HepG2 (cell line): ENCODE measurements at regions not wholly inside any gene's neighbourhood (a gene's known extent, or its start where the extent isn't known, plus 50 kb on each side); places are given as distances from the start of the nearest gene placed in this dataset.

Source experiments
- ATAC-seq: fragments of 200-7000 bp; cut with Tn5 transposase; 3 replicates; pipeline ENCODE4 v1.9.1; 2020; ENCODE audit warnings: mild to moderate bottlenecking, moderate library complexity
- BruUV-seq: library from RNA; stranded (reverse); fragments of 400-500 nt; replicated peaks from 2 replicates; lab custom pipeline; 2021; lab: Mats Ljungman, UMichigan
- CTCF ChIA-PET: fragments of 300-600 bp; formaldehyde crosslinking; extraction: SDS; loops from one replicate; lab custom pipeline; 2021; ENCODE audit warnings: low total read pairs, inconsistent platforms, low intra/inter-chr PET ratio; lab: Yijun Ruan, JAX
- POLR2A ChIA-PET: fragments of 350-600 bp; sonication (Branson Sonifier 250); formaldehyde crosslinking; loops from one replicate; lab custom pipeline; 2020; ENCODE audit warnings: antibody characterized with exemption, inconsistent platforms; lab: Yijun Ruan, JAX
- DNase-seq: peaks from one replicate; pipeline ENCODE4 v3.0.0-alpha.2; 2015; ENCODE audit warnings: low spot score
- FAIRE-seq: peaks from 3 replicates; lab custom pipeline; 2011; peaks lifted over from hg19 to GRCh38; lab: Jason Lieb, UNC
- H2AFZ ChIP-seq: one replicate; pipeline ENCODE4 v1.6.1; 2011; ENCODE audit warnings: low read length, inconsistent platforms
- H3K27ac ChIP-seq: fragments of 300-600 bp; 3 replicates; pipeline ENCODE4 v1.8.0; 2011; ENCODE audit warnings: mixed run types, mild to moderate bottlenecking, mixed read lengths, low read length, inconsistent platforms; ENCODE audit not compliant: insufficient read depth; ENCODE audit errors: extremely low read length
- H3K27me3 ChIP-seq, 2 experiments: fragments of 200-600 bp in 1 of 2; 2 replicates in 1 of 2; 3 replicates in 1 of 2; pipeline versions ENCODE4 v1.6.0 to v1.8.0; 2011; ENCODE audit warnings: low read length in 2 of 2, mild to moderate bottlenecking in 2 of 2, moderate library complexity in 2 of 2, inconsistent platforms in 1 of 2; ENCODE audit not compliant: insufficient read depth in 2 of 2, control insufficient read depth in 1 of 2
- H3K36me3 ChIP-seq, 2 experiments: fragments of 200-600 bp in 1 of 2; replicated peaks in 1 of 2; 2 replicates in 1 of 2; 3 replicates in 1 of 2; pipeline versions ENCODE4 v1.5.1 to v1.8.0; 2011; ENCODE audit warnings: low read length in 2 of 2, inconsistent platforms in 1 of 2; ENCODE audit not compliant: insufficient read depth in 2 of 2, control insufficient read depth in 1 of 2
- H3K4me1 ChIP-seq: 2 replicates; pipeline ENCODE4 v1.5.1; 2012; ENCODE audit warnings: low read length, inconsistent platforms; ENCODE audit not compliant: insufficient read depth
- H3K4me2 ChIP-seq: 2 replicates; pipeline ENCODE4 v1.6.0; 2011; ENCODE audit warnings: low read depth, low read length, inconsistent platforms
- H3K4me3 ChIP-seq, 3 experiments: fragments of 200-600 bp in 1 of 3; sonication (generic), shearing (Covaris generic) in 1 of 3; replicated peaks in 1 of 3; 2 replicates each; pipeline ENCODE4 v1.5.1; 2011 to 2016; ENCODE audit warnings: low read length in 3 of 3, inconsistent platforms in 2 of 3, low read depth in 2 of 3, mild to moderate bottlenecking in 2 of 3, control low read depth in 1 of 3, mixed read lengths in 1 of 3; ENCODE audit not compliant: insufficient read depth in 1 of 3
- H3K79me2 ChIP-seq: one replicate; pipeline ENCODE4 v1.6.1; 2011; ENCODE audit warnings: low read length, inconsistent platforms; ENCODE audit not compliant: insufficient read depth
- H3K9ac ChIP-seq: 2 replicates; pipeline ENCODE4 v1.6.0; 2011; ENCODE audit warnings: mild to moderate bottlenecking, low read depth, low read length, inconsistent platforms; ENCODE audit not compliant: insufficient read depth
- H3K9me3 ChIP-seq: 2 replicates; pipeline ENCODE4 v1.5.1; 2012; ENCODE audit warnings: mild to moderate bottlenecking, low read length
- H4K20me1 ChIP-seq: 2 replicates; pipeline ENCODE4 v1.6.0; 2011; ENCODE audit warnings: inconsistent platforms, mild to moderate bottlenecking, low read length, moderate library complexity; ENCODE audit not compliant: insufficient read depth
- GPN1 ChIP-seq: sonication (generic); formaldehyde crosslinking; IDR thresholded peaks from 2 replicates; pipeline ENCODE4 v1.5.1; 2020; ENCODE audit warnings: missing genetic modification reagents, borderline replicate concordance
- KLF15 ChIP-seq: sonication (generic); formaldehyde crosslinking; IDR thresholded peaks from 2 replicates; pipeline ENCODE4 v1.8.1; 2023; ENCODE audit warnings: borderline replicate concordance, mild to moderate bottlenecking, inconsistent platforms, missing genetic modification reagents, mixed read lengths
- NFIB ChIP-seq: sonication (generic); formaldehyde crosslinking; IDR thresholded peaks from 2 replicates; pipeline ENCODE4 v1.9.0; 2021; ENCODE audit warnings: missing genetic modification reagents, mild to moderate bottlenecking, borderline replicate concordance
- PAF1 ChIP-seq: IDR thresholded peaks from 2 replicates; pipeline ENCODE4 v1.6.1; 2016; ENCODE audit warnings: missing genetic modification reagents, missing compliant biosample characterization
- SNAPC5 ChIP-seq: sonication (generic); formaldehyde crosslinking; IDR thresholded peaks from 2 replicates; pipeline ENCODE4 v1.8.1; 2023; ENCODE audit warnings: mild to moderate bottlenecking, missing genetic modification reagents, borderline replicate concordance
- TERF1 ChIP-seq: sonication (generic); formaldehyde crosslinking; IDR thresholded peaks from 2 replicates; pipeline ENCODE4 v1.8.0; 2022; ENCODE audit warnings: mild to moderate bottlenecking, missing genetic modification reagents, moderate library complexity
- TRAFD1 ChIP-seq: sonication (generic); formaldehyde crosslinking; IDR thresholded peaks from 2 replicates; pipeline ENCODE4 v1.5.1; 2020; ENCODE audit warnings: missing genetic modification reagents, mild to moderate bottlenecking, borderline replicate concordance
- ZBTB40 ChIP-seq, 2 experiments: fragments of 450-650 bp in 1 of 2; sonication (generic) in 1 of 2; formaldehyde crosslinking in 1 of 2; IDR thresholded peaks; 2 replicates each; pipeline versions ENCODE4 v1.6.1 to v1.8.0; 2016 to 2022; ENCODE audit warnings: antibody characterized with exemption in 1 of 2, mild to moderate bottlenecking in 1 of 2, missing genetic modification reagents in 1 of 2
- ZNF143 ChIP-seq: sonication (generic); formaldehyde crosslinking; IDR thresholded peaks from 2 replicates; pipeline ENCODE4 v1.4.0; 2020; ENCODE audit warnings: missing genetic modification reagents
- WGBS: methylation state at CpG from one replicate; pipeline ENCODE4 v1.1.6; 2017; ENCODE audit warnings: low lambda C conversion rate; 5-methylcytosine and 5-hydroxymethylcytosine counted together
- in situ Hi-C: cut with HindIII; loops from 2 replicates; pipeline ENCODE4 v1.10.0; 2017; ENCODE audit warnings: low pct_unique_long_range_greater_than_20kb; ENCODE audit not compliant: extremely low pct_ligation_motif_present
- intact Hi-C: fragments of 100-400 bp; cut with micrococcal nuclease; formaldehyde crosslinking; loops from one replicate; pipeline ENCODE4 v1.10.0; 2022; ENCODE audit not compliant: unreplicated experiment

- TF ChIP-seq ZBTB40 (IDR thresholded peaks at IDR 0.05) (no peak), ZBTB40 (CRISPR knock-in tag; IDR thresholded peaks at IDR 0.05) (no peak), NFIB (CRISPR knock-in tag) (no peak), ZNF143 (no peak)
- TF ChIP-seq, all 625 proteins: peak for 0
Observed at GRCh38 chr3:66107855-66108254, 69.1 kb upstream of the MAGI1 start (continued).

GRCh38 chr3:66106788-66107187 lies 68.1 kb upstream of the MAGI1 start:
- in situ Hi-C loops (no loop called here), intact Hi-C loops (no loop called here)
- ChIA-PET CTCF (no interaction called here), POLR2A (no interaction called here)
- H3K4me2 ChIP-seq = no peak overlapping the region
- H3K79me2 ChIP-seq = no peaks in the 10 kb centered on the region
- no TSS peak for BruUV-seq
- H3K4me3 ChIP-seq = no peak overlapping the region
- H3K27ac ChIP-seq = no peak overlapping the region
- FAIRE-seq (no peak), ATAC-seq (no peak), DNase-seq (no peak)
- no peaks in the 10 kb centered on the region for H3K9me3 ChIP-seq
- H4K20me1 ChIP-seq = no peaks in the 10 kb centered on the region
- H2AFZ ChIP-seq = no peak overlapping the region
- peaks cover 8% of the 10 kb centered on the region for H3K4me1 ChIP-seq
- H3K9ac ChIP-seq = no peak overlapping the region
- WGBS = 54% methylated on average over 2 of the region's 2 CpGs
- H3K36me3 ChIP-seq = no peaks in the 10 kb centered on the region
- H3K27me3 ChIP-seq = peaks cover 2% of the 10 kb centered on the region in 2 experiments; a peak in 1 of 5 replicates
- TF ChIP-seq TRAFD1 (CRISPR knock-in tag) (no peak), GPN1 (CRISPR knock-in tag) (no peak), KLF15 (CRISPR knock-in tag) (no peak), SNAPC5 (CRISPR knock-in tag) (no peak), TERF1 (CRISPR knock-in tag) (no peak), PAF1 (CRISPR knock-in tag) (no peak)
